ENCODE measurements at regions not wholly inside any gene's neighbourhood (a gene's known extent, or its start where the extent isn't known, plus 50 kb on each side); places are given as distances from the start of the nearest gene placed in this dataset.
"Not testable (repeated sequence)": the region's sequence is repeated elsewhere in the genome, so short reads cannot be mapped to it uniquely, and the experiment has no call there.

DNA sequence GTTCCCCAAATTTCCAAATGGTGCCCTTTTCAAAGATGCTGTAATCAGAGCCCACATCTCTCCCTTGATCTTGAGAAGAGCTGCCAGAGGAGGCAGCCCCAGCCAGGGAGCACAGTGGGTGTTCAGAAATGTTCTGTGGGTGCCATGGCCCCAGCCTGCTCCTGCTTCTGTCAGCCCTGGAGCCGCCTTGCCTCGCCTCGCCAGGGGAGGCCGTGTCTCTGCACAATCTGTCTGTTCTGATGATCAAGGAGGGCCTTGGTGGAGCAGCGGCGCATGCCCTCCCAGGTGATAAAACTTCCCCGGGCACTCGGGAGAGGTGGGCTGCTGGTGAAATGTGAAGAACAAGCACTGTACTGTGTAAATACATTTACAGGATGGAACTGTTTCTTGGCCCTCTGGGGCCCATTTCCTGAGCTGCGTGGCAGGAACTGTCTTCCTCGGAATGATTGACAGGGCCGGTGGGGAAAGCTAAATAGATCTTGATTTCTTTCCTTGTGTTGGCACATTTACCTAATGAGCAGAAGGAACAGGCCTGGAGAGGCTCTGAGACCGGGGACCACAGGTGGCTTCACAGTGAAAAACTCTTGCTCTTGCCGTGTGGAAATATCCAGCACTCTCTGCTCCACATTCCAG, 207.8 kb upstream of the PODXL start:
- Mint-ChIP-seq H3K36me3 (ENCODE audit: low read depth) (no peaks in the 10 kb centered on the region), H3K9me3 (peaks cover 3% of the 10 kb centered on the region), H3K4me3 (no peak overlapping the region), H3K4me1 (no peaks in the 10 kb centered on the region), H3K27me3 (ENCODE audit: low read depth) (peaks cover 61% of the 10 kb centered on the region), H3K27ac (ENCODE audit: unreplicated experiment) (no peak overlapping the region)
- DNase-seq (ENCODE audit: low read depth, low spot score), result no peak
- TF ChIP-seq, protein P1, sequence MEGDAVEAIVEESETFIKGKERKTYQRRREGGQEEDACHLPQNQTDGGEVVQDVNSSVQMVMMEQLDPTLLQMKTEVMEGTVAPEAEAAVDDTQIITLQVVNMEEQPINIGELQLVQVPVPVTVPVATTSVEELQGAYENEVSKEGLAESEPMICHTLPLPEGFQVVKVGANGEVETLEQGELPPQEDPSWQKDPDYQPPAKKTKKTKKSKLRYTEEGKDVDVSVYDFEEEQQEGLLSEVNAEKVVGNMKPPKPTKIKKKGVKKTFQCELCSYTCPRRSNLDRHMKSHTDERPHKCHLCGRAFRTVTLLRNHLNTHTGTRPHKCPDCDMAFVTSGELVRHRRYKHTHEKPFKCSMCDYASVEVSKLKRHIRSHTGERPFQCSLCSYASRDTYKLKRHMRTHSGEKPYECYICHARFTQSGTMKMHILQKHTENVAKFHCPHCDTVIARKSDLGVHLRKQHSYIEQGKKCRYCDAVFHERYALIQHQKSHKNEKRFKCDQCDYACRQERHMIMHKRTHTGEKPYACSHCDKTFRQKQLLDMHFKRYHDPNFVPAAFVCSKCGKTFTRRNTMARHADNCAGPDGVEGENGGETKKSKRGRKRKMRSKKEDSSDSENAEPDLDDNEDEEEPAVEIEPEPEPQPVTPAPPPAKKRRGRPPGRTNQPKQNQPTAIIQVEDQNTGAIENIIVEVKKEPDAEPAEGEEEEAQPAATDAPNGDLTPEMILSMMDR (conservative IDR thresholded peaks at IDR 0.05), result no peak

DNA sequence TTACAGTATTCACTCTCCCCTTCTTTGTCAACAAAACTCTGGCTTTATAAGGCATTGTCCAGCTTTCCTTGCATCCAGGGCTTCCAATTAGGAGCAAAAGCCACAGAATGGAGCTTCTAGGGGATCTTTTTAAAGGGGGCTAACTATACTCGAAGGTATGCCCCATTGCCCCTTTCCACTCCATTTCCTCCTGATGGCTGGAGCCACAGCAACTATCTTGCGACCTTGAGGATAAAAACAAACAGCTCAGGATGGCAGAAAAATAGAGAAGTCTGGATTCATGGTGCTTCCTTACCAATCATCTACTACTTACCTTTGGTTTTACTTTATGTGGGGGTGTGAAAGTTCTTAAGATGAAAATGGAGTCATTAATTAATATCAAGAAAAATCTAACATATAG, 206.3 kb upstream of the PODXL start:
- Mint-ChIP-seq H3K4me3 (no peak overlapping the region), H3K36me3 (ENCODE audit: low read depth) (no peaks in the 10 kb centered on the region), H3K4me1 (no peaks in the 10 kb centered on the region), H3K9me3 (peaks cover 3% of the 10 kb centered on the region), H3K27me3 (ENCODE audit: low read depth) (peaks cover 63% of the 10 kb centered on the region), H3K27ac (ENCODE audit: unreplicated experiment) (no peak overlapping the region)
- TF ChIP-seq, protein P1 (conservative IDR thresholded peaks at IDR 0.05), result no peak
- no peak for DNase-seq (ENCODE audit: low read depth, low spot score)

DNA sequence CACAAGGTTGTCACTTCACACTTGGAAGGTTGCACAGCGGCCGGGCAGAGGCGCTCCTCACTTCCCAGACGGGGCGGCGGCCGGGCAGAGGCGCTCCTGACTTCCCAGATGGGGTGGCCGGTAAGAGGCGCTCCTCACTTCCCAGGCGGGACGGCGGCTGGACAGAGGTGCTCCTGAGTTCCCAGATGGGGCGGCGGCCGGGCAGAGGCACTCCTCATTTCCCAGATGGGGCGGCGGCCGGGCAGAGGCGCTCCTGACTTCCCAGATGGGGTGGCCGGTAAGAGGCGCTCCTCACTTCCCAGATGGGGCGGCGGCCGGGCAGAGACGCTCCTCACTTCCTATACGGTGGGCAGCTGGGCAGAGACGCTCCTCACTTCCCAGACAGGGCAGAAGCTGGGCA, 199.4 kb upstream of the PODXL start:
- H3K27me3 Mint-ChIP-seq (ENCODE audit: low read depth), result peaks cover 55% of the 10 kb centered on the region
- not testable (repeated sequence) for H3K36me3 Mint-ChIP-seq (ENCODE audit: low read depth); H3K4me3 Mint-ChIP-seq; H3K4me1 Mint-ChIP-seq; DNase-seq (ENCODE audit: low read depth, low spot score); H3K9me3 Mint-ChIP-seq; H3K27ac Mint-ChIP-seq (ENCODE audit: unreplicated experiment)

DNA sequence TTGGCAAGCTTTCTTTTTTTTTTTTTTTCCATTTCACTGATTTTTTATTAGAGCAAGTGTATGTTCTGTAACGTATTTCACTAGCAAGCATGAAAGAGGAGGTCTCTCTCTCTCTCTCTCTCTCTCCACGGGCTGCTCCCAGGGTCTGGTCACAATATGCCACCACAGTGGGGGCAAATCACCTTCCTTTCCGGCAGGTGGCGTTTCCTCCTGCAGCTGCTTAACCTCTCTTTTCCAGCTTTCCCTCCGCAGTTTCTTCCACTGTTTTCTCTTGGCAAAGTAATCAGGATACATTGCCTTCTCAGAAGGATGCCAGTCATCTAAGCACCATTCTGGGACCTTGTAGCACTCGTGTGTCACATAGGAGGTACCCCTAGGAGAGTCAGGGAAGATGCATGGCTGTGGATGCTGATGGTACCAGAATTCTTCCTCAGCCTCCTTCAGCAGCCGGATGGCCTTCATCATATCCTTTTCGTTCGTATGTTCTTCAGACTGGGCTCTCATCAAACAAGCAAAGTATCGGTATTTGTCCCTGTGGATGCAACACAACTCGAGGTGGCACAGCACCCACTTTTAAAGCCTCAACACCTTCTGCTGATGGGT, 197.3 kb upstream of the PODXL start:
- Mint-ChIP-seq H3K9me3 (no peaks in the 10 kb centered on the region), H3K36me3 (ENCODE audit: low read depth) (no peaks in the 10 kb centered on the region), H3K27me3 (ENCODE audit: low read depth) (peaks cover 47% of the 10 kb centered on the region), H3K27ac (ENCODE audit: unreplicated experiment) (no peak overlapping the region), H3K4me3 (no peak overlapping the region), H3K4me1 (no peaks in the 10 kb centered on the region)
- TF ChIP-seq, protein P1 (conservative IDR thresholded peaks at IDR 0.05), result peak; percentile 60
- DNase-seq (ENCODE audit: low read depth, low spot score), result no peak

DNA sequence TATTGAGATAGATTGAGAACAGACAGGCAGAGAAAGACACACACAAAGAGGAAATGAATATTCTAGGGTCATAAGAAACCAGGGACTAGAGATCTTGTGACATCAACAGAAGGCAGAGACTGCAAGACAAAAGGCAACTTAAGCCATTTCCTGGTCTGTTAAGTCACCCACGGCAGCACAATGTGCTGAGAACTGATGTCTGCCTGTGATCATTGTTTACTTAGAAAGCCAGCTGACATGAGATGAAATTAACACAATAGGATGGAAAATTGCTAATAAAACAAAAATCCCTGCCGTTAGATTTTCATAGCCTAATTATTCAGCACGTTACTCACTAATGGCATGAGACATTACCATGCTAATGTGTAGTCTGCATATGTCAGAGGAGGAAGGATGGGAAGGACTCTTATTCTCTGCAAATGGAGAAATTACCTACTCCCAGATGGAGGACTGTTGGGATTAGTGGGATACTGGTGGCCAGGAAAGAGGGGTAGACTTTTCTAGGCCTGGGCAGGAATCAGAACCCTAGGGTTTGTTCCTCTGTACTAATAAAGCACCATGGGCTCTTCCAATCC, 191.3 kb upstream of the PODXL start:
- Mint-ChIP-seq H3K27ac (ENCODE audit: unreplicated experiment) (no peak overlapping the region), H3K36me3 (ENCODE audit: low read depth) (no peaks in the 10 kb centered on the region), H3K27me3 (ENCODE audit: low read depth) (peaks cover 66% of the 10 kb centered on the region), H3K9me3 (no peaks in the 10 kb centered on the region), H3K4me1 (peaks cover 21% of the 10 kb centered on the region), H3K4me3 (no peak overlapping the region)
- DNase-seq (ENCODE audit: low read depth, low spot score), result no peak
- TF ChIP-seq, protein P1 (conservative IDR thresholded peaks at IDR 0.05), result no peak

Data from neural crest cell (in vitro differentiated cells).